GM18498 (cell line): ENCODE measurements at regions not wholly inside any gene's neighbourhood (a gene's known extent, or its start where the extent isn't known, plus 50 kb on each side); places are given as distances from the start of the nearest gene placed in this dataset.
"Not testable (repeated sequence)": the region's sequence is repeated elsewhere in the genome, so short reads cannot be mapped to it uniquely, and the experiment has no call there.

Experiments used
- ATAC-seq: cut with Tn5 transposase; IDR thresholded peaks from one replicate; pipeline ENCODE4 v1.9.1; 2021; ENCODE audit warnings: mild to moderate bottlenecking, moderate library complexity; ENCODE audit not compliant: unreplicated experiment

GRCh38 chr4:138460477-138461414 lies 218.6 kb upstream of the SLC7A11 start:
- no peak for ATAC-seq

GRCh38 chr4:138458751-138459150 lies 216.6 kb upstream of the SLC7A11 start:
- ATAC-seq, result no peak

- ATAC-seq, result not testable (repeated sequence)
Observed at GRCh38 chr4:138456349-138456748, 214.2 kb upstream of the SLC7A11 start.

GRCh38 chr4:138455097-138455496 lies 212.9 kb upstream of the SLC7A11 start:
- no peak for ATAC-seq

GRCh38 chr4:138452826-138453225 lies 210.7 kb upstream of the SLC7A11 start:
- no peak for ATAC-seq

GRCh38 chr4:138451276-138451663 lies 209.1 kb upstream of the SLC7A11 start:
- no peak for ATAC-seq

GRCh38 chr4:138450546-138451275 lies 208.6 kb upstream of the SLC7A11 start:
- no peak for ATAC-seq

- ATAC-seq, result no peak
Observed at GRCh38 chr4:138449938-138450337, 207.8 kb upstream of the SLC7A11 start.

GRCh38 chr4:138448169-138448568 lies 206.0 kb upstream of the SLC7A11 start:
- no peak for ATAC-seq

GRCh38 chr4:138446456-138446855 lies 204.3 kb upstream of the SLC7A11 start:
- no peak for ATAC-seq

- ATAC-seq, result no peak
Observed at GRCh38 chr4:138445098-138445497, 202.9 kb upstream of the SLC7A11 start.

- ATAC-seq, result no peak
Observed at GRCh38 chr4:138444260-138444659, 202.1 kb upstream of the SLC7A11 start.

GRCh38 chr4:138439143-138439581 lies 197.0 kb upstream of the SLC7A11 start:
- ATAC-seq, result no peak

GRCh38 chr4:138438608-138439007 lies 196.5 kb upstream of the SLC7A11 start:
- ATAC-seq, result no peak

- no peak for ATAC-seq
Observed at GRCh38 chr4:138437263-138437851, 195.2 kb upstream of the SLC7A11 start.

GRCh38 chr4:138435733-138436132 lies 193.6 kb upstream of the SLC7A11 start:
- ATAC-seq, result not testable (repeated sequence)

- ATAC-seq, result not testable (repeated sequence)
Observed at GRCh38 chr4:138435046-138435445, 192.9 kb upstream of the SLC7A11 start.

GRCh38 chr4:138428611-138429010 lies 186.5 kb upstream of the SLC7A11 start:
- ATAC-seq, result no peak

GRCh38 chr4:138426786-138427185 lies 184.6 kb upstream of the SLC7A11 start:
- no peak for ATAC-seq

- ATAC-seq, result no peak
Observed at GRCh38 chr4:138420471-138420870, 178.3 kb upstream of the SLC7A11 start.

- no peak for ATAC-seq
Observed at GRCh38 chr4:138414202-138414601, 172.1 kb upstream of the SLC7A11 start.
